ENCODE measurements at regions not wholly inside any gene's neighbourhood (a gene's known extent, or its start where the extent isn't known, plus 50 kb on each side); places are given as distances from the start of the nearest gene placed in this dataset.

GRCh38 chr20:7151676-7152470 lies 384.4 kb downstream of the BMP2 start:
- Mint-ChIP-seq H3K27ac (no peak overlapping the region), H3K4me1 (no peaks in the 10 kb centered on the region), H3K9me3 (peaks cover 2 to 3% of the 10 kb centered on the region in 2 donors), H3K36me3 (no peaks in the 10 kb centered on the region), H3K4me3 (no peak overlapping the region), H3K27me3 (ENCODE audit: low read depth in 2 of 2) (no peaks in the 10 kb centered on the region)
- no peaks in the 10 kb centered on the region for H3K4me1 ChIP-seq (ENCODE audit: control insufficient read depth, insufficient read depth, low read length)
- intact Hi-C loops (cut with micrococcal nuclease): no loop called here
- TF ChIP-seq CTCF (IDR thresholded peaks at IDR 0.05): no peak
- DNase-seq (no peak), ATAC-seq (no peak)
- H3K27ac ChIP-seq (ENCODE audit: low read length): no peak overlapping the region
- 56% methylated on average over 1 of the region's 2 CpGs for WGBS (ENCODE audit: insufficient coverage)
- no peaks in the 10 kb centered on the region for H3K27me3 ChIP-seq (ENCODE audit: control insufficient read depth, insufficient read depth, low read length)
- no peaks in the 10 kb centered on the region for H3K36me3 ChIP-seq (ENCODE audit: control insufficient read depth, insufficient read depth, low read length)
- no peaks in the 10 kb centered on the region for H3K9me3 ChIP-seq (ENCODE audit: control insufficient read depth, insufficient read depth, low read length)
- no peak overlapping the region for H3K4me3 ChIP-seq (ENCODE audit: low read length)

DNA sequence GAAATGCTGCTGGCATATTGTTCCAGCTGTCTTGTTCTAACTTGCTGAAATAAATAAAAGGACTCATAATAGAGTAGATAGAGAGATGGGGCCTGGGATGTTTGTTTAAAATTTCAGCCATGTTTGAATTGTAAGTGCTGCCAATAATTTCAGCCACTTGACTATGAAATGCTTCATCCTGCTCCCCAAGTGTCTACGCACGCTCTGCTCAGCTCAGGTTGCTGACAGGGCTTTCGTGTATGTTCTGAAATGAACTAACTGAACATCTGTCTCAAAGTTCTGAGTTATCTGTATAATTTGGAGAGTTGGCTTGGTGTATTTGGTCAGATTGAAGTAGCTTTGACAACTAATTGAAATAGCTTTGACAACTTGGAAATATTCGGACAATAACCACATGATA lies 387.8 kb downstream of the BMP2 start:
- Mint-ChIP-seq H3K27ac (no peak overlapping the region), H3K36me3 (no peaks in the 10 kb centered on the region), H3K4me3 (no peak overlapping the region), H3K9me3 (peaks cover 2 to 3% of the 10 kb centered on the region in 2 donors), H3K4me1 (no peaks in the 10 kb centered on the region), H3K27me3 (ENCODE audit: low read depth in 2 of 2) (no peaks in the 10 kb centered on the region)
- ATAC-seq: no peak
- Histone ChIP-seq H3K4me1 (ENCODE audit: control insufficient read depth, insufficient read depth, low read length) (no peaks in the 10 kb centered on the region), H3K4me3 (ENCODE audit: low read length) (no peak overlapping the region), H3K27me3 (ENCODE audit: control insufficient read depth, insufficient read depth, low read length) (no peaks in the 10 kb centered on the region), H3K27ac (ENCODE audit: low read length) (no peak overlapping the region), H3K36me3 (ENCODE audit: control insufficient read depth, insufficient read depth, low read length) (no peaks in the 10 kb centered on the region), H3K9me3 (ENCODE audit: control insufficient read depth, insufficient read depth, low read length) (no peaks in the 10 kb centered on the region)
- intact Hi-C loops (cut with micrococcal nuclease): no loop called here
- WGBS (ENCODE audit: insufficient coverage): 83% methylated on average over 3 of the region's 4 CpGs
- no peak for DNase-seq
- no peak for TF ChIP-seq CTCF (IDR thresholded peaks at IDR 0.05)

DNA sequence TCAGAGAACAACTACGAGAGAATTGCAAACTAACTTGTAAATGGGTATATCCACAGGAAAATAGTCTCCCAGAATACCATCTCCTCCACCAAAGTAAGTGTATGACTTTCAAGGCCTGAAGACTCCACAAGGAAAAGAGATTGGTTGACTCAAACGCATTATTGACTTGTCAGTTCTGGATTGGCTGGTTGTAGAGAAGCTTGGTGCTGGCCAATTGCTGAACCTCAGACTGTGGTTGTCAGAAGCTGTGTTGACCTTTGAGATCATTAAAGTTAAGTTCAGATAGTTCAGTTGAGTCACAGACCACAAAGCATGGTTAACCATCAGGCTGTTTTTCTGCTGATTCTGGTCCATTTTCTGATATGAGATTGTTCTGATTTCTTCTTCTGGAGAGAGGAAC lies 388.3 kb downstream of the BMP2 start:
- no peak overlapping the region for H3K27ac Mint-ChIP-seq

More for the DNA sequence above, 388.3 kb downstream of the BMP2 start:
- no peak overlapping the region for H3K27ac ChIP-seq (ENCODE audit: low read length)
- ATAC-seq (no peak), DNase-seq (no peak)
- H3K4me3 Mint-ChIP-seq: no peak overlapping the region
- no peaks in the 10 kb centered on the region for H3K27me3 Mint-ChIP-seq (ENCODE audit: low read depth in 2 of 2)
- H3K27me3 ChIP-seq (ENCODE audit: control insufficient read depth, insufficient read depth, low read length): no peaks in the 10 kb centered on the region
- peaks cover 2 to 3% of the 10 kb centered on the region in 2 donors for H3K9me3 Mint-ChIP-seq
- intact Hi-C loops (cut with micrococcal nuclease): no loop called here
- WGBS (ENCODE audit: insufficient coverage): 100% methylated on average over 1 of the region's 2 CpGs
- H3K4me1 Mint-ChIP-seq: no peaks in the 10 kb centered on the region
- H3K4me3 ChIP-seq (ENCODE audit: low read length): no peak overlapping the region
- H3K9me3 ChIP-seq (ENCODE audit: control insufficient read depth, insufficient read depth, low read length): no peaks in the 10 kb centered on the region
- H3K36me3 Mint-ChIP-seq: no peaks in the 10 kb centered on the region
- TF ChIP-seq CTCF (IDR thresholded peaks at IDR 0.05): no peak
- no peaks in the 10 kb centered on the region for H3K36me3 ChIP-seq (ENCODE audit: control insufficient read depth, insufficient read depth, low read length)
- no peaks in the 10 kb centered on the region for H3K4me1 ChIP-seq (ENCODE audit: control insufficient read depth, insufficient read depth, low read length)

All from natural killer cell (primary cell).